ENCODE measurements at regions not wholly inside any gene's neighbourhood (a gene's known extent, or its start where the extent isn't known, plus 50 kb on each side); places are given as distances from the start of the nearest gene placed in this dataset.

DNA sequence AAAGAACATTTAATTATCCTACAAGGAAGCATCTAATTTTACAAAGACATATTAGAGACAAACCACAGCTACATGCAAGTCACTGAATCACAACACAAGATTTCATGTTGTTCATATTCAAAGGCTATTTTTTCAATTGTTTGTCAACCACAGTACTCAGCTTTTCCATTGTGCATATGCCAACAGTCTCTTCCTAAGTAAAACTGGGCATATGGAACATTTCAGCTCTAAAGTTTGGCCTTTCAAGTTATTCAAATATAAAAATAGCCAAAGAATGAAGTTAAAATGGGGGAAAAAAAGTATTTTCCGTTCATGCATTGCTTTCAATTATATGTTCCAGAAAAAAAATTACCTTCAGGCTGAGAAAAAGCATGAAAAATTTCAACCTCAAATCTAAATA is 537.9 kb downstream of the PLXDC2 start:
- in situ Hi-C loops (cut with HindIII; ENCODE audit: extremely low pct_ligation_motif_present, low pct_unique_long_range_greater_than_20kb) (no loop called here), intact Hi-C loops (cut with micrococcal nuclease; ENCODE audit: unreplicated experiment) (no loop called here)
- no peak overlapping the region for H3K4me2 ChIP-seq (ENCODE audit: low read depth, low read length)
- H2AFZ ChIP-seq (ENCODE audit: low read length), result no peak overlapping the region
- no peak overlapping the region for H3K27ac ChIP-seq (ENCODE audit: extremely low read length, insufficient read depth, low read length)
- no peaks in the 10 kb centered on the region for H3K27me3 ChIP-seq (ENCODE audit: control insufficient read depth in 1 of 2, insufficient read depth in 2 of 2, low read length in 2 of 2)
- BruUV-seq (replicated peaks), result no TSS peak
- no peaks in the 10 kb centered on the region for H3K36me3 ChIP-seq (replicated peaks in 1 of 2; ENCODE audit: control insufficient read depth in 1 of 2, insufficient read depth in 2 of 2, low read length in 2 of 2)
- no peak overlapping the region for H3K4me3 ChIP-seq (replicated peaks in 1 of 3; ENCODE audit: insufficient read depth in 1 of 3, low read depth in 2 of 3, low read length in 3 of 3)
- H4K20me1 ChIP-seq (ENCODE audit: insufficient read depth, low read length), result no peaks in the 10 kb centered on the region
- WGBS (ENCODE audit: low lambda C conversion rate), result 3% methylated on average over 1 of the region's 1 CpG
- H3K4me1 ChIP-seq (ENCODE audit: insufficient read depth, low read length), result no peaks in the 10 kb centered on the region
- H3K79me2 ChIP-seq (ENCODE audit: insufficient read depth, low read length), result no peaks in the 10 kb centered on the region
- ChIA-PET POLR2A (no interaction called here), CTCF (ENCODE audit: low intra/inter-chr PET ratio, low total read pairs) (no interaction called here)
- ATAC-seq, result no peak
- no peak overlapping the region for H3K9ac ChIP-seq (ENCODE audit: insufficient read depth, low read depth, low read length)
- H3K9me3 ChIP-seq (ENCODE audit: low read length), result peaks cover 68% of the 10 kb centered on the region
- FAIRE-seq, result no peak
- no peak for DNase-seq (ENCODE audit: low spot score)
- TF ChIP-seq ZFP62 (CRISPR knock-in tag; IDR thresholded peaks at IDR 0.05) (no peak), ZNF451 (CRISPR knock-in tag; IDR thresholded peaks at IDR 0.05) (no peak), SIX1 (CRISPR knock-in tag; IDR thresholded peaks at IDR 0.05; ENCODE audit: borderline replicate concordance) (no peak), ZNF101 (CRISPR knock-in tag; IDR thresholded peaks at IDR 0.05; ENCODE audit: borderline replicate concordance, low read depth) (no peak), NAIF1 (CRISPR knock-in tag; IDR thresholded peaks at IDR 0.05; ENCODE audit: borderline replicate concordance) (no peak), NFKB2 (CRISPR knock-in tag; IDR thresholded peaks at IDR 0.05; ENCODE audit: borderline replicate concordance) (no peak), AGO1 (IDR thresholded peaks at IDR 0.05; ENCODE audit: low read depth, low read length, poor library complexity, severe bottlenecking) (no peak), HNF4G (IDR thresholded peaks at IDR 0.05; ENCODE audit: borderline replicate concordance, low read depth, low read length) (no peak), HNF4G (CRISPR knock-in tag; IDR thresholded peaks at IDR 0.05; ENCODE audit: borderline replicate concordance, low read depth) (no peak), ETV5 (CRISPR knock-in tag; IDR thresholded peaks at IDR 0.05; ENCODE audit: borderline replicate concordance) (no peak), ZBTB42 (CRISPR knock-in tag; IDR thresholded peaks at IDR 0.05) (no peak), TRIM24 (CRISPR knock-in tag; IDR thresholded peaks at IDR 0.05) (no peak), ZNF501 (CRISPR knock-in tag; IDR thresholded peaks at IDR 0.05) (no peak), RELA (CRISPR knock-in tag; IDR thresholded peaks at IDR 0.05) (no peak)
- TF ChIP-seq, protein P1, sequence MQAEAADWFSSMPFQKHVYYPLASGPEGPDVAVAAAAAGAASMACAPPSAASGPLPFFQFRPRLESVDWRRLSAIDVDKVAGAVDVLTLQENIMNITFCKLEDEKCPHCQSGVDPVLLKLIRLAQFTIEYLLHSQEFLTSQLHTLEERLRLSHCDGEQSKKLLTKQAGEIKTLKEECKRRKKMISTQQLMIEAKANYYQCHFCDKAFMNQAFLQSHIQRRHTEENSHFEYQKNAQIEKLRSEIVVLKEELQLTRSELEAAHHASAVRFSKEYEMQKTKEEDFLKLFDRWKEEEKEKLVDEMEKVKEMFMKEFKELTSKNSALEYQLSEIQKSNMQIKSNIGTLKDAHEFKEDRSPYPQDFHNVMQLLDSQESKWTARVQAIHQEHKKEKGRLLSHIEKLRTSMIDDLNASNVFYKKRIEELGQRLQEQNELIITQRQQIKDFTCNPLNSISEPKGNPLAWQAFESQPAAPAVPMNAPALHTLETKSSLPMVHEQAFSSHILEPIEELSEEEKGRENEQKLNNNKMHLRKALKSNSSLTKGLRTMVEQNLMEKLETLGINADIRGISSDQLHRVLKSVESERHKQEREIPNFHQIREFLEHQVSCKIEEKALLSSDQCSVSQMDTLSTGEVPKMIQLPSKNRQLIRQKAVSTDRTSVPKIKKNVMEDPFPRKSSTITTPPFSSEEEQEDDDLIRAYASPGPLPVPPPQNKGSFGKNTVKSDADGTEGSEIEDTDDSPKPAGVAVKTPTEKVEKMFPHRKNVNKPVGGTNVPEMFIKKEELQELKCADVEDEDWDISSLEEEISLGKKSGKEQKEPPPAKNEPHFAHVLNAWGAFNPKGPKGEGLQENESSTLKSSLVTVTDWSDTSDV (CRISPR knock-in tag; IDR thresholded peaks at IDR 0.05), result no peak
- TF ChIP-seq, protein P2, sequence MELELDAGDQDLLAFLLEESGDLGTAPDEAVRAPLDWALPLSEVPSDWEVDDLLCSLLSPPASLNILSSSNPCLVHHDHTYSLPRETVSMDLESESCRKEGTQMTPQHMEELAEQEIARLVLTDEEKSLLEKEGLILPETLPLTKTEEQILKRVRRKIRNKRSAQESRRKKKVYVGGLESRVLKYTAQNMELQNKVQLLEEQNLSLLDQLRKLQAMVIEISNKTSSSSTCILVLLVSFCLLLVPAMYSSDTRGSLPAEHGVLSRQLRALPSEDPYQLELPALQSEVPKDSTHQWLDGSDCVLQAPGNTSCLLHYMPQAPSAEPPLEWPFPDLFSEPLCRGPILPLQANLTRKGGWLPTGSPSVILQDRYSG (CRISPR knock-in tag; IDR thresholded peaks at IDR 0.05), result no peak

Measured in HepG2 (cell line).